B cell (primary cell): ENCODE measurements at regions not wholly inside any gene's neighbourhood (a gene's known extent, or its start where the extent isn't known, plus 50 kb on each side); places are given as distances from the start of the nearest gene placed in this dataset.

Source experiments
- CTCF ChIP-seq: fragments of 200-600 bp; IDR thresholded peaks from one replicate; pipeline ENCODE4 v1.8.0; 2022; ENCODE audit warnings: antibody characterized with exemption, mild to moderate bottlenecking
- EZH2 ChIP-seq: IDR thresholded peaks from 2 replicates; pipeline ENCODE4 v1.6.1; 2012; ENCODE audit warnings: borderline replicate concordance, low read depth, mild to moderate bottlenecking, moderate library complexity, low read length; ENCODE audit not compliant: insufficient read depth, poor library complexity, severe bottlenecking

- TF ChIP-seq CTCF (no peak), EZH2 (no peak)
Measured at GRCh38 chr6:16961577-16961976, 140.3 kb upstream of the STMND1 start.
